GM12873 (cell line): ENCODE measurements at regions not wholly inside any gene's neighbourhood (a gene's known extent, or its start where the extent isn't known, plus 50 kb on each side); places are given as distances from the start of the nearest gene placed in this dataset.

Source experiments
- CTCF ChIP-seq: IDR thresholded peaks from 2 replicates; pipeline ENCODE4 v1.5.1; 2012; ENCODE audit warnings: low read depth, mild to moderate bottlenecking, moderate library complexity, low read length, control low read depth; ENCODE audit not compliant: insufficient read depth; ENCODE audit errors: missing control alignments

GRCh38 chr4:156247470-156247869 lies 293.8 kb upstream of the CTSO start:
- no peak for TF ChIP-seq CTCF

- TF ChIP-seq CTCF: no peak
These were observed 289.3 kb upstream of the CTSO start for GRCh38 chr4:156243015-156243414.

GRCh38 chr4:156242390-156242789 lies 288.7 kb upstream of the CTSO start:
- TF ChIP-seq CTCF: no peak

GRCh38 chr4:156241896-156242295 lies 288.2 kb upstream of the CTSO start:
- no peak for TF ChIP-seq CTCF

- no peak for TF ChIP-seq CTCF
These were observed 284.5 kb upstream of the CTSO start for GRCh38 chr4:156238171-156238570.

- TF ChIP-seq CTCF: no peak
These were observed 283.6 kb upstream of the CTSO start for GRCh38 chr4:156237231-156237630.

GRCh38 chr4:156230176-156230575 lies 276.5 kb upstream of the CTSO start:
- TF ChIP-seq CTCF: no peak
